Keratinocyte (primary cell): ENCODE measurements at regions not wholly inside any gene's neighbourhood (a gene's known extent, or its start where the extent isn't known, plus 50 kb on each side); places are given as distances from the start of the nearest gene placed in this dataset.

Experiments
- DNase-seq: peaks from one replicate; pipeline ENCODE4 v3.0.0-alpha.2; 2011; ENCODE audit warnings: low read depth, missing footprints, low spot score
- FAIRE-seq: peaks from 2 replicates; lab custom pipeline; 2011; peaks lifted over from hg19 to GRCh38; lab: Jason Lieb, UNC
- H2AFZ ChIP-seq: 2 replicates; pipeline ENCODE4 v1.6.0; 2012; ENCODE audit warnings: low read length, control low read depth, inconsistent platforms; ENCODE audit not compliant: control insufficient read depth
- H3K27ac ChIP-seq: 2 replicates; pipeline ENCODE4 v1.5.1; 2011; ENCODE audit warnings: low read length; ENCODE audit not compliant: control insufficient read depth, insufficient read depth
- H3K27me3 ChIP-seq: 3 replicates; pipeline ENCODE4 v1.6.0; 2011; ENCODE audit warnings: low read length; ENCODE audit not compliant: control insufficient read depth, insufficient read depth; ENCODE audit errors: extremely low read depth
- H3K36me3 ChIP-seq, 2 experiments: 2 replicates in 1 of 2; 3 replicates in 1 of 2; pipeline ENCODE4 v1.5.1; 2011; ENCODE audit warnings: low read length in 2 of 2, mild to moderate bottlenecking in 1 of 2; ENCODE audit not compliant: control insufficient read depth in 2 of 2, insufficient read depth in 2 of 2; ENCODE audit errors: extremely low read depth in 1 of 2
- H3K4me1 ChIP-seq: 3 replicates; pipeline ENCODE4 v1.5.1; 2011; ENCODE audit warnings: low read length; ENCODE audit not compliant: control insufficient read depth, insufficient read depth; ENCODE audit errors: extremely low read depth
- H3K4me2 ChIP-seq: 3 replicates; pipeline ENCODE4 v1.6.0; 2011; ENCODE audit warnings: low read depth, low read length; ENCODE audit not compliant: control insufficient read depth, insufficient read depth; ENCODE audit errors: extremely low read depth
- H3K4me3 ChIP-seq, 3 experiments: fragments of 200-600 bp in 1 of 3; sonication (generic) in 1 of 3; 2 replicates in 2 of 3; 3 replicates in 1 of 3; pipeline ENCODE4 v1.5.1; 2011 to 2016; ENCODE audit warnings: low read length in 3 of 3, mild to moderate bottlenecking in 3 of 3, control low read depth in 2 of 3, inconsistent platforms in 1 of 3, low read depth in 1 of 3, mixed read lengths in 1 of 3, mixed run types in 1 of 3, moderate library complexity in 1 of 3; ENCODE audit not compliant: control insufficient read depth in 2 of 3, insufficient read depth in 2 of 3; ENCODE audit errors: extremely low read depth in 1 of 3
- H3K79me2 ChIP-seq: 2 replicates; pipeline ENCODE4 v1.6.0; 2012; ENCODE audit warnings: low read length; ENCODE audit not compliant: control insufficient read depth, insufficient read depth
- H3K9ac ChIP-seq: 3 replicates; pipeline ENCODE4 v1.6.0; 2011; ENCODE audit warnings: low read length; ENCODE audit not compliant: control insufficient read depth, insufficient read depth; ENCODE audit errors: extremely low read depth
- H3K9me1 ChIP-seq: 3 replicates; pipeline ENCODE4 v1.6.0; 2011; ENCODE audit warnings: low read length; ENCODE audit not compliant: control insufficient read depth, insufficient read depth; ENCODE audit errors: extremely low read depth
- H3K9me3 ChIP-seq: 2 replicates; pipeline ENCODE4 v1.5.1; 2012; ENCODE audit warnings: low read depth, low read length; ENCODE audit not compliant: control insufficient read depth
- H4K20me1 ChIP-seq: 3 replicates; pipeline ENCODE4 v1.6.0; 2011; ENCODE audit warnings: low read length; ENCODE audit not compliant: control insufficient read depth, insufficient read depth; ENCODE audit errors: extremely low read depth
- CTCF ChIP-seq, 3 experiments: IDR thresholded peaks in 1 of 3; conservative IDR thresholded peaks in 1 of 3; optimal IDR thresholded peaks in 1 of 3; 2 replicates in 2 of 3; 3 replicates in 1 of 3; pipeline versions ENCODE3 to v1.5.1; 2011; ENCODE audit warnings: low read length in 3 of 3, mild to moderate bottlenecking in 3 of 3, moderate library complexity in 2 of 3, control low read depth in 1 of 3, inconsistent platforms in 1 of 3; ENCODE audit not compliant: insufficient read depth in 2 of 3; ENCODE audit errors: extremely low read depth in 1 of 3
- EZH2 ChIP-seq: IDR thresholded peaks from one replicate; pipeline ENCODE4 v1.6.1; 2012; ENCODE audit warnings: inconsistent platforms, mild to moderate bottlenecking, low read length, moderate library complexity
- dilution Hi-C: fragments of 300-500 bp; cut with MboI; formaldehyde crosslinking; loops from one replicate; pipeline ENCODE4 v1.7.0; 2020; ENCODE audit warnings: low sequenced_read_pairs; ENCODE audit not compliant: extremely low pct_ligation_motif_present

GRCh38 chr2:133828913-133829312 lies 260.6 kb upstream of the NCKAP5 start:
- no peaks in the 10 kb centered on the region for H3K9me1 ChIP-seq
- no peak for TF ChIP-seq CTCF (optimal IDR thresholded peaks at IDR 0.05 in 1 of 3, IDR thresholded peaks at IDR 0.05 in 1 of 3, conservative IDR thresholded peaks at IDR 0.05 in 1 of 3; ENCODE audit: extremely low read depth in 1 of 3, insufficient read depth in 2 of 3, low read length in 3 of 3)
- no peak for TF ChIP-seq EZH2
- dilution Hi-C loops = no loop called here
- H4K20me1 ChIP-seq = no peaks in the 10 kb centered on the region
- no peaks in the 10 kb centered on the region for H3K79me2 ChIP-seq
- H3K36me3 ChIP-seq = no peaks in the 10 kb centered on the region
- FAIRE-seq (no peak), DNase-seq (no peak)
- no peak overlapping the region for H3K4me2 ChIP-seq
- peaks cover 1% of the 10 kb centered on the region for H3K9me3 ChIP-seq
- no peaks in the 10 kb centered on the region for H3K27me3 ChIP-seq
- no peaks in the 10 kb centered on the region for H3K4me1 ChIP-seq
- no peak overlapping the region for H2AFZ ChIP-seq
- no peak overlapping the region for H3K27ac ChIP-seq
- no peak overlapping the region for H3K9ac ChIP-seq
- H3K4me3 ChIP-seq = no peak overlapping the region

GRCh38 chr2:133829450-133830020 lies 261.3 kb upstream of the NCKAP5 start:
- DNase-seq (no peak), FAIRE-seq (no peak)
- Histone ChIP-seq H3K27me3 (no peaks in the 10 kb centered on the region), H3K4me2 (no peak overlapping the region), H2AFZ (no peak overlapping the region), H3K9me3 (peaks cover 1% of the 10 kb centered on the region), H3K79me2 (no peaks in the 10 kb centered on the region), H3K9ac (no peak overlapping the region), H3K27ac (no peak overlapping the region), H3K4me1 (no peaks in the 10 kb centered on the region), H3K9me1 (no peaks in the 10 kb centered on the region), H3K4me3 (no peak overlapping the region), H3K36me3 (no peaks in the 10 kb centered on the region), H4K20me1 (no peaks in the 10 kb centered on the region)
- dilution Hi-C loops = no loop called here
- TF ChIP-seq CTCF (optimal IDR thresholded peaks at IDR 0.05 in 1 of 3, IDR thresholded peaks at IDR 0.05 in 1 of 3, conservative IDR thresholded peaks at IDR 0.05 in 1 of 3; ENCODE audit: extremely low read depth in 1 of 3, insufficient read depth in 2 of 3, low read length in 3 of 3) = no peak
- TF ChIP-seq EZH2 = no peak
